ENCODE measurements at regions not wholly inside any gene's neighbourhood (a gene's known extent, or its start where the extent isn't known, plus 50 kb on each side); places are given as distances from the start of the nearest gene placed in this dataset.

DNA sequence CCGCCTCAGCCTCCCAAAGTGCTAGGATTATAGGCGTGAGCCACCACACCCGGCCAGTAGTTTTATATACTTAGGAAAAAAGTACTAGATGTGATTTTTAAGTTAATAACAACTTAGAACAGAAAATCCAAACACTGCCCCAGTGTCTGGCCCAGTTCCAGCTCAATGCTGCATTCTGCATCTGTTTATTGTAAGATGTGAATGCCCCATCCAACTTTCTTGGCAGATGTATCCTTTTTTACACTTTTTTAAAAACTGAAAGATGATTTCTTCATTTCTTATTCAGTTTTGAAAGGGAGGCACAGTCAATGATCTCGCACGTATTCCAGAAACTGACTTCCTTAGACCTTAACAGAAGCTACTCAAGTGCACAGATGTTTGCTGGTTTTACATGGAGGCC, 85.6 kb upstream of the SRSF6 start:
- no peak overlapping the region for H3K4me2 ChIP-seq (ENCODE audit: control insufficient read depth, insufficient read depth)
- POLR2A ChIA-PET = no interaction called here
- CTCF ChIA-PET = no interaction called here
- no peaks in the 10 kb centered on the region for H3K9me3 ChIP-seq (replicated peaks; ENCODE audit: control insufficient read depth, insufficient read depth, low read length)
- RAD21 ChIA-PET (ENCODE audit: unreplicated experiment) = no interaction called here
- H3K27ac ChIP-seq (ENCODE audit: control insufficient read depth, insufficient read depth) = no peak overlapping the region
- in situ Hi-C loops (cut with MboI) = no loop called here
- DNase-seq (ENCODE audit: low read depth, low spot score) (no peak), ATAC-seq (no peak), FAIRE-seq (no peak)
- SMC1A ChIA-PET (ENCODE audit: uncharacterized antibody, unreplicated experiment) = no interaction called here
- no peak overlapping the region for H3K4me3 ChIP-seq
- H3K9ac ChIP-seq (ENCODE audit: control insufficient read depth, insufficient read depth, low read length) = no peak overlapping the region
- H2AFZ ChIP-seq (ENCODE audit: control insufficient read depth, low read depth, low read length) = no peak overlapping the region
- no peaks in the 10 kb centered on the region for H3K4me1 ChIP-seq (ENCODE audit: control insufficient read depth, insufficient read depth, low read length)
- BruUV-seq (replicated peaks) = no TSS peak
- no peaks in the 10 kb centered on the region for H3K79me2 ChIP-seq (ENCODE audit: control insufficient read depth, insufficient read depth, low read length)
- peaks cover 0 to 3% of the 10 kb centered on the region in 2 experiments; a peak in 1 of 4 replicates for H3K27me3 ChIP-seq (replicated peaks in 1 of 2; ENCODE audit: control insufficient read depth in 2 of 2, insufficient read depth in 2 of 2, low read length in 1 of 2)
- no peaks in the 10 kb centered on the region for H4K20me1 ChIP-seq (ENCODE audit: control insufficient read depth, insufficient read depth)
- H3K36me3 ChIP-seq (ENCODE audit: control insufficient read depth in 2 of 2, insufficient read depth in 2 of 2, low read length in 1 of 2) = no peaks in the 10 kb centered on the region
- intact Hi-C loops (cut with micrococcal nuclease; ENCODE audit: unreplicated experiment) = no loop called here
- WGBS (ENCODE audit: insufficient coverage, insufficient replicate concordance, low lambda C conversion rate, missing lambda C conversion rate) = 53% methylated on average over 5 of the region's 5 CpGs
- TF ChIP-seq GABPA (IDR thresholded peaks at IDR 0.05; ENCODE audit: low read depth) (no peak), ZNF274 (IDR thresholded peaks at IDR 0.05; ENCODE audit: insufficient read depth, insufficient read length) (no peak), ZNF207 (IDR thresholded peaks at IDR 0.05; ENCODE audit: borderline replicate concordance) (no peak), ZNF384 (IDR thresholded peaks at IDR 0.05; ENCODE audit: borderline replicate concordance, low read depth, low read length) (no peak), ZZZ3 (IDR thresholded peaks at IDR 0.05; ENCODE audit: control insufficient read depth, insufficient read length, low read depth) (no peak), NFYA (IDR thresholded peaks at IDR 0.05; ENCODE audit: borderline replicate concordance, low read depth, low read length) (no peak)

DNA sequence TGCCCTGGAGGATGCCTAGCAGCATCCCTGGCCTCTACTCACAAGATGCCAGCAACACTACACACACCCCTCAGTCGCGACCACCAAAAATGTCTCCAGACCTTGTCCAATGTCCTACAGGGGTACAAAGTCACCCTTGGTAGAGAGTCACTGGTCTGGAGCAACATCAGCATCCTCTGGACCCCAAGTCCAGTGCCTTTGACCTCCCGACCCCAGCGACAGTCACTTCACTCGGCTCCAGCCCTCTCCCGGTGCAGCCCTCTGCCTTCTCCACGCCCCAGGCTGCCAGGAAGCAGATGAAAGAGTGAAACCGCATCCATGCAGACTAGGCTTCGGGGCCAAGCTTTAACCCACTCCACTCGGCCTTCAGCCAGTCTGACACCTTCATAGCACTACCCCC, 92.0 kb upstream of the SRSF6 start:
- ChIA-PET POLR2A (no interaction called here), RAD21 (ENCODE audit: unreplicated experiment) (no interaction called here), CTCF (no interaction called here), SMC1A (ENCODE audit: uncharacterized antibody, unreplicated experiment) (no interaction called here)
- no peak overlapping the region for H3K4me2 ChIP-seq (ENCODE audit: control insufficient read depth, insufficient read depth)
- no peak for FAIRE-seq
- H3K27ac ChIP-seq (ENCODE audit: control insufficient read depth, insufficient read depth) = no peak overlapping the region
- 35% methylated on average over 10 of the region's 10 CpGs for WGBS (ENCODE audit: insufficient coverage, insufficient replicate concordance, low lambda C conversion rate, missing lambda C conversion rate)
- H2AFZ ChIP-seq (ENCODE audit: control insufficient read depth, low read depth, low read length) = no peak overlapping the region
- H3K79me2 ChIP-seq (ENCODE audit: control insufficient read depth, insufficient read depth, low read length) = no peaks in the 10 kb centered on the region
- no peaks in the 10 kb centered on the region for H3K9me3 ChIP-seq (replicated peaks; ENCODE audit: control insufficient read depth, insufficient read depth, low read length)
- no peaks in the 10 kb centered on the region for H4K20me1 ChIP-seq (ENCODE audit: control insufficient read depth, insufficient read depth)
- no peaks in the 10 kb centered on the region for H3K4me1 ChIP-seq (ENCODE audit: control insufficient read depth, insufficient read depth, low read length)
- no peak overlapping the region for H3K4me3 ChIP-seq
- peaks cover 0 to 4% of the 10 kb centered on the region in 2 experiments; a peak in 1 of 4 replicates for H3K27me3 ChIP-seq (replicated peaks in 1 of 2; ENCODE audit: control insufficient read depth in 2 of 2, insufficient read depth in 2 of 2, low read length in 1 of 2)
- no peak for DNase-seq (ENCODE audit: low read depth, low spot score)
- no peaks in the 10 kb centered on the region for H3K36me3 ChIP-seq (ENCODE audit: control insufficient read depth in 2 of 2, insufficient read depth in 2 of 2, low read length in 1 of 2)
- no TSS peak for BruUV-seq (replicated peaks)
- no peak overlapping the region for H3K9ac ChIP-seq (ENCODE audit: control insufficient read depth, insufficient read depth, low read length)
- intact Hi-C loops (cut with micrococcal nuclease; ENCODE audit: unreplicated experiment) = no loop called here
- in situ Hi-C loops (cut with MboI) = no loop called here
- no peak for ATAC-seq
- TF ChIP-seq, protein P1, sequence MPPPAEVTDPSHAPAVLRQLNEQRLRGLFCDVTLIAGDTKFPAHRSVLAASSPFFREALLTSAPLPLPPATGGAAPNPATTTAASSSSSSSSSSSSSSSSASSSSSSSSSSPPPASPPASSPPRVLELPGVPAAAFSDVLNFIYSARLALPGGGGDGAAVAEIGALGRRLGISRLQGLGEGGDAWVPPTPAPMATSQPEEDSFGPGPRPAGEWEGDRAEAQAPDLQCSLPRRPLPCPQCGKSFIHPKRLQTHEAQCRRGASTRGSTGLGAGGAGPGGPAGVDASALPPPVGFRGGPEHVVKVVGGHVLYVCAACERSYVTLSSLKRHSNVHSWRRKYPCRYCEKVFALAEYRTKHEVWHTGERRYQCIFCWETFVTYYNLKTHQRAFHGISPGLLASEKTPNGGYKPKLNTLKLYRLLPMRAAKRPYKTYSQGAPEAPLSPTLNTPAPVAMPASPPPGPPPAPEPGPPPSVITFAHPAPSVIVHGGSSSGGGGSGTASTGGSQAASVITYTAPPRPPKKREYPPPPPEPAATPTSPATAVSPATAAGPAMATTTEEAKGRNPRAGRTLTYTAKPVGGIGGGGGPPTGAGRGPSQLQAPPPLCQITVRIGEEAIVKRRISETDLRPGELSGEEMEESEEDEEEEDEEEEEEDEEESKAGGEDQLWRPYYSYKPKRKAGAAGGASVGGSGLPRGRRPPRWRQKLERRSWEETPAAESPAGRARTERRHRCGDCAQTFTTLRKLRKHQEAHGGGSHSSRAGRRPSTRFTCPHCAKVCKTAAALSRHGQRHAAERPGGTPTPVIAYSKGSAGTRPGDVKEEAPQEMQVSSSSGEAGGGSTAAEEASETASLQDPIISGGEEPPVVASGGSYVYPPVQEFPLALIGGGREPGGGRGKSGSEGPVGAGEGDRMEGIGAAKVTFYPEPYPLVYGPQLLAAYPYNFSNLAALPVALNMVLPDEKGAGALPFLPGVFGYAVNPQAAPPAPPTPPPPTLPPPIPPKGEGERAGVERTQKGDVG (CRISPR knock-in tag; IDR thresholded peaks at IDR 0.05) = no peak
- TF ChIP-seq, protein P2, sequence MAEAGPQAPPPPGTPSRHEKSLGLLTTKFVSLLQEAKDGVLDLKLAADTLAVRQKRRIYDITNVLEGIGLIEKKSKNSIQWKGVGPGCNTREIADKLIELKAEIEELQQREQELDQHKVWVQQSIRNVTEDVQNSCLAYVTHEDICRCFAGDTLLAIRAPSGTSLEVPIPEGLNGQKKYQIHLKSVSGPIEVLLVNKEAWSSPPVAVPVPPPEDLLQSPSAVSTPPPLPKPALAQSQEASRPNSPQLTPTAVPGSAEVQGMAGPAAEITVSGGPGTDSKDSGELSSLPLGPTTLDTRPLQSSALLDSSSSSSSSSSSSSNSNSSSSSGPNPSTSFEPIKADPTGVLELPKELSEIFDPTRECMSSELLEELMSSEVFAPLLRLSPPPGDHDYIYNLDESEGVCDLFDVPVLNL (IDR thresholded peaks at IDR 0.05; ENCODE audit: low read depth, low read length) = no peak
- TF ChIP-seq CEBPB (IDR thresholded peaks at IDR 0.05; ENCODE audit: borderline replicate concordance in 1 of 2, low read depth in 2 of 2, low read length in 2 of 2) (no peak), SMARCA5 (IDR thresholded peaks at IDR 0.05) (no peak), NFIC (IDR thresholded peaks at IDR 0.05; ENCODE audit: low read depth, low read length) (no peak), ASH2L (IDR thresholded peaks at IDR 0.05; ENCODE audit: borderline replicate concordance, low read depth) (no peak), STAT3 (IDR thresholded peaks at IDR 0.05; ENCODE audit: low read depth, low read length) (no peak), RFX5 (IDR thresholded peaks at IDR 0.05; ENCODE audit: low read depth, low read length) (no peak), NR2F1 (conservative IDR thresholded peaks at IDR 0.05) (no peak), TAF1 (IDR thresholded peaks at IDR 0.05; ENCODE audit: borderline replicate concordance, low read depth, low read length) (no peak)

All from GM12878 (cell line).